HepG2 (cell line): ENCODE measurements at regions not wholly inside any gene's neighbourhood (a gene's known extent, or its start where the extent isn't known, plus 50 kb on each side); places are given as distances from the start of the nearest gene placed in this dataset.

Source experiments
- ATAC-seq: fragments of 200-7000 bp; cut with Tn5 transposase; 3 replicates; pipeline ENCODE4 v1.9.1; 2020; ENCODE audit warnings: mild to moderate bottlenecking, moderate library complexity
- BruUV-seq: library from RNA; stranded (reverse); fragments of 400-500 nt; replicated peaks from 2 replicates; lab custom pipeline; 2021; lab: Mats Ljungman, UMichigan
- CTCF ChIA-PET: fragments of 300-600 bp; formaldehyde crosslinking; extraction: SDS; loops from one replicate; lab custom pipeline; 2021; ENCODE audit warnings: low total read pairs, inconsistent platforms, low intra/inter-chr PET ratio; lab: Yijun Ruan, JAX
- POLR2A ChIA-PET: fragments of 350-600 bp; sonication (Branson Sonifier 250); formaldehyde crosslinking; loops from one replicate; lab custom pipeline; 2020; ENCODE audit warnings: antibody characterized with exemption, inconsistent platforms; lab: Yijun Ruan, JAX
- DNase-seq: peaks from one replicate; pipeline ENCODE4 v3.0.0-alpha.2; 2015; ENCODE audit warnings: low spot score
- FAIRE-seq: peaks from 3 replicates; lab custom pipeline; 2011; peaks lifted over from hg19 to GRCh38; lab: Jason Lieb, UNC
- H2AFZ ChIP-seq: one replicate; pipeline ENCODE4 v1.6.1; 2011; ENCODE audit warnings: low read length, inconsistent platforms
- H3K27ac ChIP-seq: fragments of 300-600 bp; 3 replicates; pipeline ENCODE4 v1.8.0; 2011; ENCODE audit warnings: mixed run types, mild to moderate bottlenecking, mixed read lengths, low read length, inconsistent platforms; ENCODE audit not compliant: insufficient read depth; ENCODE audit errors: extremely low read length
- H3K27me3 ChIP-seq, 2 experiments: fragments of 200-600 bp in 1 of 2; 2 replicates in 1 of 2; 3 replicates in 1 of 2; pipeline versions ENCODE4 v1.6.0 to v1.8.0; 2011; ENCODE audit warnings: low read length in 2 of 2, mild to moderate bottlenecking in 2 of 2, moderate library complexity in 2 of 2, inconsistent platforms in 1 of 2; ENCODE audit not compliant: insufficient read depth in 2 of 2, control insufficient read depth in 1 of 2
- H3K36me3 ChIP-seq, 2 experiments: fragments of 200-600 bp in 1 of 2; replicated peaks in 1 of 2; 2 replicates in 1 of 2; 3 replicates in 1 of 2; pipeline versions ENCODE4 v1.5.1 to v1.8.0; 2011; ENCODE audit warnings: low read length in 2 of 2, inconsistent platforms in 1 of 2; ENCODE audit not compliant: insufficient read depth in 2 of 2, control insufficient read depth in 1 of 2
- H3K4me1 ChIP-seq: 2 replicates; pipeline ENCODE4 v1.5.1; 2012; ENCODE audit warnings: low read length, inconsistent platforms; ENCODE audit not compliant: insufficient read depth
- H3K4me2 ChIP-seq: 2 replicates; pipeline ENCODE4 v1.6.0; 2011; ENCODE audit warnings: low read depth, low read length, inconsistent platforms
- H3K4me3 ChIP-seq, 3 experiments: fragments of 200-600 bp in 1 of 3; sonication (generic), shearing (Covaris generic) in 1 of 3; replicated peaks in 1 of 3; 2 replicates each; pipeline ENCODE4 v1.5.1; 2011 to 2016; ENCODE audit warnings: low read length in 3 of 3, inconsistent platforms in 2 of 3, low read depth in 2 of 3, mild to moderate bottlenecking in 2 of 3, control low read depth in 1 of 3, mixed read lengths in 1 of 3; ENCODE audit not compliant: insufficient read depth in 1 of 3
- H3K79me2 ChIP-seq: one replicate; pipeline ENCODE4 v1.6.1; 2011; ENCODE audit warnings: low read length, inconsistent platforms; ENCODE audit not compliant: insufficient read depth
- H3K9ac ChIP-seq: 2 replicates; pipeline ENCODE4 v1.6.0; 2011; ENCODE audit warnings: mild to moderate bottlenecking, low read depth, low read length, inconsistent platforms; ENCODE audit not compliant: insufficient read depth
- H3K9me3 ChIP-seq: 2 replicates; pipeline ENCODE4 v1.5.1; 2012; ENCODE audit warnings: mild to moderate bottlenecking, low read length
- H4K20me1 ChIP-seq: 2 replicates; pipeline ENCODE4 v1.6.0; 2011; ENCODE audit warnings: inconsistent platforms, mild to moderate bottlenecking, low read length, moderate library complexity; ENCODE audit not compliant: insufficient read depth
- ATF2 ChIP-seq: sonication (generic); formaldehyde crosslinking; IDR thresholded peaks from 2 replicates; pipeline ENCODE4 v1.4.0; 2020; ENCODE audit warnings: missing genetic modification reagents
- FOXC1 ChIP-seq: sonication (generic); formaldehyde crosslinking; IDR thresholded peaks from 2 replicates; pipeline ENCODE4 v1.8.0; 2022; ENCODE audit warnings: mild to moderate bottlenecking, missing genetic modification reagents, borderline replicate concordance
- GFI1 ChIP-seq: sonication (generic); formaldehyde crosslinking; IDR thresholded peaks from 2 replicates; pipeline ENCODE4 v1.5.0; 2020; ENCODE audit warnings: missing genetic modification reagents, mild to moderate bottlenecking, borderline replicate concordance
- HDAC6 ChIP-seq: fragments of 200-600 bp; sonication (generic); IDR thresholded peaks from 2 replicates; pipeline ENCODE4 v1.7.0; 2017; ENCODE audit warnings: mild to moderate bottlenecking, antibody characterized with exemption, low read length, low read depth
- MZF1 ChIP-seq: sonication (generic); formaldehyde crosslinking; IDR thresholded peaks from 2 replicates; pipeline ENCODE4 v1.8.1; 2023; ENCODE audit warnings: mild to moderate bottlenecking, missing genetic modification reagents, borderline replicate concordance
- NR1H2 ChIP-seq: sonication (generic); formaldehyde crosslinking; IDR thresholded peaks from 2 replicates; pipeline ENCODE4 v1.8.1; 2022; ENCODE audit warnings: low read depth, missing genetic modification reagents, borderline replicate concordance
- SMAD9 ChIP-seq: sonication (generic); formaldehyde crosslinking; IDR thresholded peaks from 2 replicates; pipeline ENCODE4 v1.5.1; 2020; ENCODE audit warnings: mild to moderate bottlenecking, missing genetic modification reagents
- TAF1 ChIP-seq: sonication (generic); formaldehyde crosslinking; IDR thresholded peaks from 2 replicates; pipeline ENCODE4 v1.4.0; 2020; ENCODE audit warnings: missing genetic modification reagents
- ZNF503 ChIP-seq: sonication (generic); formaldehyde crosslinking; IDR thresholded peaks from 2 replicates; pipeline ENCODE4 v1.4.0; 2020; ENCODE audit warnings: missing genetic modification reagents
- ZNF589 ChIP-seq: sonication (generic); formaldehyde crosslinking; conservative IDR thresholded peaks from 2 replicates; pipeline ENCODE4 v1.8.0; 2022; ENCODE audit warnings: mild to moderate bottlenecking, moderate library complexity, missing genetic modification reagents
- ZNF777 ChIP-seq: sonication (generic); formaldehyde crosslinking; IDR thresholded peaks from 2 replicates; pipeline ENCODE4 v1.4.0; 2020; ENCODE audit warnings: missing genetic modification reagents
- WGBS: methylation state at CpG from one replicate; pipeline ENCODE4 v1.1.6; 2017; ENCODE audit warnings: low lambda C conversion rate; 5-methylcytosine and 5-hydroxymethylcytosine counted together
- in situ Hi-C: cut with HindIII; loops from 2 replicates; pipeline ENCODE4 v1.10.0; 2017; ENCODE audit warnings: low pct_unique_long_range_greater_than_20kb; ENCODE audit not compliant: extremely low pct_ligation_motif_present
- intact Hi-C: fragments of 100-400 bp; cut with micrococcal nuclease; formaldehyde crosslinking; loops from one replicate; pipeline ENCODE4 v1.10.0; 2022; ENCODE audit not compliant: unreplicated experiment

- no peaks in the 10 kb centered on the region for H3K4me1 ChIP-seq
- H3K4me3 ChIP-seq: no peak overlapping the region
- in situ Hi-C loops (no loop called here), intact Hi-C loops (loop anchor here (5.0 kb wide), 3 partner anchors 107 to 697 kb away; no protein-coding TSS in a partner anchor)
- ChIA-PET POLR2A (no interaction called here), CTCF (no interaction called here)
- H2AFZ ChIP-seq: no peak overlapping the region
- FAIRE-seq: no peak
- no TSS peak for BruUV-seq
- H3K27ac ChIP-seq: no peak overlapping the region
- no peak for DNase-seq
- no peaks in the 10 kb centered on the region for H4K20me1 ChIP-seq
- WGBS: 2% methylated on average over 1 of the region's 1 CpG
- no peaks in the 10 kb centered on the region for H3K36me3 ChIP-seq
- no peak for ATAC-seq
- no peak overlapping the region for H3K4me2 ChIP-seq
- H3K9ac ChIP-seq: no peak overlapping the region
- H3K9me3 ChIP-seq: no peaks in the 10 kb centered on the region
- no peak for TF ChIP-seq SMAD9 (CRISPR knock-in tag)
- no peak for TF ChIP-seq NR1H2
- TF ChIP-seq TAF1 (CRISPR knock-in tag): no peak
- TF ChIP-seq ZNF503: no peak
- no peak for TF ChIP-seq HDAC6
- no peak for TF ChIP-seq MZF1
- TF ChIP-seq GFI1 (CRISPR knock-in tag): no peak
- TF ChIP-seq ZNF777 (CRISPR knock-in tag): no peak
- no peak for TF ChIP-seq FOXC1 (CRISPR knock-in tag)
- no peak for TF ChIP-seq ZNF589
- no peak for TF ChIP-seq ATF2 (CRISPR knock-in tag)
- no peaks in the 10 kb centered on the region for H3K27me3 ChIP-seq
- H3K79me2 ChIP-seq: no peaks in the 10 kb centered on the region
Measured at GRCh38 chr6:85124472-85125354, 325.2 kb upstream of the NT5E start.
